ENCODE measurements at regions not wholly inside any gene's neighbourhood (a gene's known extent, or its start where the extent isn't known, plus 50 kb on each side); places are given as distances from the start of the nearest gene placed in this dataset.

DNA sequence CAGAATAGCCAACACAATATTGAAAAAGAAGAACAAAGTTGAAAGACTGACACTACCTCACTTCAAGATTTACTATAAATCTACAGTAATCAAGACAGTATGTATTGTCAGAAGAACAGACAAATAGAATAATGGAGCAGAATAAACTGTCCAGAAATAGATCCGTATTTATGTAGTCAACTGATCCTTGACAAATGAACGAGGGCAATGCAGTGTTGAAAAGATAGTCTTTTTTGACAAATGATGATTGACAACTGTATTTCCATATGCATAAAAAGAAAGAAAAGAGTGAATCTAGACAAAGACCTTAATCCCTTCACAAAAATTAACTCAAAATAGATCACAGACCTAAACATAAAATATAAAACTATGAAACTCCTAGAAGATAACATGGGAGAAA, 767.1 kb downstream of the KCNA4 start:
- Histone ChIP-seq H4K20me1 (ENCODE audit: insufficient read depth, low read length, poor library complexity, severe bottlenecking) (no peaks in the 10 kb centered on the region), H3K4me1 (ENCODE audit: insufficient read depth, low read length, poor library complexity, severe bottlenecking) (no peaks in the 10 kb centered on the region), H3K9me3 (ENCODE audit: insufficient read depth, low read depth, low read length) (no peaks in the 10 kb centered on the region), H3K4me3 (ENCODE audit: low read length, poor library complexity, severe bottlenecking) (no peak overlapping the region), H3K27me3 (ENCODE audit: insufficient read depth, low read length, poor library complexity, severe bottlenecking) (no peaks in the 10 kb centered on the region), H3K79me2 (ENCODE audit: insufficient read depth, low read length) (no peaks in the 10 kb centered on the region), H3F3A (ENCODE audit: low read depth) (no peaks in the 10 kb centered on the region), H2AFZ (ENCODE audit: low read length) (no peak overlapping the region), H3K36me3 (ENCODE audit: insufficient read depth, low read length) (no peaks in the 10 kb centered on the region), H3K4me2 (ENCODE audit: low read depth, low read length, poor library complexity, severe bottlenecking) (no peak overlapping the region), H3K9me2 (replicated peaks; ENCODE audit: low read depth, low read length) (no peaks in the 10 kb centered on the region), H3K9ac (ENCODE audit: low read depth, low read length, poor library complexity, severe bottlenecking) (no peak overlapping the region)
- TF ChIP-seq, protein P1, sequence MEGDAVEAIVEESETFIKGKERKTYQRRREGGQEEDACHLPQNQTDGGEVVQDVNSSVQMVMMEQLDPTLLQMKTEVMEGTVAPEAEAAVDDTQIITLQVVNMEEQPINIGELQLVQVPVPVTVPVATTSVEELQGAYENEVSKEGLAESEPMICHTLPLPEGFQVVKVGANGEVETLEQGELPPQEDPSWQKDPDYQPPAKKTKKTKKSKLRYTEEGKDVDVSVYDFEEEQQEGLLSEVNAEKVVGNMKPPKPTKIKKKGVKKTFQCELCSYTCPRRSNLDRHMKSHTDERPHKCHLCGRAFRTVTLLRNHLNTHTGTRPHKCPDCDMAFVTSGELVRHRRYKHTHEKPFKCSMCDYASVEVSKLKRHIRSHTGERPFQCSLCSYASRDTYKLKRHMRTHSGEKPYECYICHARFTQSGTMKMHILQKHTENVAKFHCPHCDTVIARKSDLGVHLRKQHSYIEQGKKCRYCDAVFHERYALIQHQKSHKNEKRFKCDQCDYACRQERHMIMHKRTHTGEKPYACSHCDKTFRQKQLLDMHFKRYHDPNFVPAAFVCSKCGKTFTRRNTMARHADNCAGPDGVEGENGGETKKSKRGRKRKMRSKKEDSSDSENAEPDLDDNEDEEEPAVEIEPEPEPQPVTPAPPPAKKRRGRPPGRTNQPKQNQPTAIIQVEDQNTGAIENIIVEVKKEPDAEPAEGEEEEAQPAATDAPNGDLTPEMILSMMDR (conservative IDR thresholded peaks at IDR 0.05; ENCODE audit: low read length) = no peak
- TF ChIP-seq EZH2phosphoT487 (IDR thresholded peaks at IDR 0.05; ENCODE audit: borderline replicate concordance) = no peak

DNA sequence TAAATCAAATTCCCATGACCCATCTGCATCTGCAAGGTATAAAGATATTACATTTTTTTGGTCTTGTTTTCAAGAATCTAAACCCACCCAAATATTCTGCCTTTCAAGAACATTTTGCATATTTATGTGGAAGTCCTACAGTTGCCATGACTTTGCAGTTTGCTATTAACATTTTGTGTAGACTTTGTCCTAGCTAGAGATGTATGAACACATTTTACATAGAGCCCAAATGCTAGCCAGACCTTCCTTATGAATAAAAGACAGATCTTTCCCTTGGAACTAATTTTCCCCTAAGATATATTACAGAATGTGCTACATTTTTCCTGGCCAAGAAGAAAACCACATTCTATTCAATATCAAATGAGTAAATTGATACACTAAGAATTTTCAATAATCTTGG, 772.5 kb downstream of the KCNA4 start:
- Histone ChIP-seq H3K4me1 (ENCODE audit: insufficient read depth, low read length, poor library complexity, severe bottlenecking) (no peaks in the 10 kb centered on the region), H3K4me2 (ENCODE audit: low read depth, low read length, poor library complexity, severe bottlenecking) (no peak overlapping the region), H2AFZ (ENCODE audit: low read length) (no peak overlapping the region), H4K20me1 (ENCODE audit: insufficient read depth, low read length, poor library complexity, severe bottlenecking) (no peaks in the 10 kb centered on the region), H3K79me2 (ENCODE audit: insufficient read depth, low read length) (no peaks in the 10 kb centered on the region), H3K9me3 (ENCODE audit: insufficient read depth, low read depth, low read length) (no peaks in the 10 kb centered on the region), H3K9me2 (replicated peaks; ENCODE audit: low read depth, low read length) (no peaks in the 10 kb centered on the region), H3K36me3 (ENCODE audit: insufficient read depth, low read length) (no peaks in the 10 kb centered on the region), H3K4me3 (ENCODE audit: low read length, poor library complexity, severe bottlenecking) (no peak overlapping the region), H3K27me3 (ENCODE audit: insufficient read depth, low read length, poor library complexity, severe bottlenecking) (no peaks in the 10 kb centered on the region), H3F3A (ENCODE audit: low read depth) (no peaks in the 10 kb centered on the region), H3K9ac (ENCODE audit: low read depth, low read length, poor library complexity, severe bottlenecking) (no peak overlapping the region)
- TF ChIP-seq, protein P1 (conservative IDR thresholded peaks at IDR 0.05; ENCODE audit: low read length) = no peak
- TF ChIP-seq EZH2phosphoT487 (IDR thresholded peaks at IDR 0.05; ENCODE audit: borderline replicate concordance) = no peak

DNA sequence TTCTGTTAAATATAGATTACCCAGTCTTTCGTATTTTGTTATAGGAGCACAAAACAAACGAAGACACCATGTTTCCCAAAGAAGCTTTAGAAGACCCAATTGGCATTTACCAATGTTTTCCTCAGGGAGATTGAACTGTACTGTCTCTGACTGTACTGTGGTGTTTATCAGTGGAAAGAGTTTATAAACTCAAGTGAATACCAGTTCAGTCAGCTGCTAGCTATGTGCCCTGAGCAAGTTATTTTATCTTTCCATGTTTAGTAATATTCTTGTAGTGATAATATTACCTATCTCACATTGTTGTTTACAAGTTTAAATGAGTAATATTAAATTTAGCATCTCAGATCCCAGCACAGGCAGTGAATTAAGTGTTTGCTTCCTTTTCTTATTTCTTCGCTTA, 773.2 kb downstream of the KCNA4 start:
- Histone ChIP-seq H3K9me2 (replicated peaks; ENCODE audit: low read depth, low read length) (no peaks in the 10 kb centered on the region), H3K79me2 (ENCODE audit: insufficient read depth, low read length) (no peaks in the 10 kb centered on the region), H3K27me3 (ENCODE audit: insufficient read depth, low read length, poor library complexity, severe bottlenecking) (no peaks in the 10 kb centered on the region), H3K4me1 (ENCODE audit: insufficient read depth, low read length, poor library complexity, severe bottlenecking) (no peaks in the 10 kb centered on the region), H3F3A (ENCODE audit: low read depth) (no peaks in the 10 kb centered on the region), H3K36me3 (ENCODE audit: insufficient read depth, low read length) (no peaks in the 10 kb centered on the region), H3K9ac (ENCODE audit: low read depth, low read length, poor library complexity, severe bottlenecking) (no peak overlapping the region), H4K20me1 (ENCODE audit: insufficient read depth, low read length, poor library complexity, severe bottlenecking) (no peaks in the 10 kb centered on the region), H3K4me2 (ENCODE audit: low read depth, low read length, poor library complexity, severe bottlenecking) (no peak overlapping the region), H3K4me3 (ENCODE audit: low read length, poor library complexity, severe bottlenecking) (no peak overlapping the region), H2AFZ (ENCODE audit: low read length) (no peak overlapping the region), H3K9me3 (ENCODE audit: insufficient read depth, low read depth, low read length) (no peaks in the 10 kb centered on the region)
- TF ChIP-seq, protein P1 (conservative IDR thresholded peaks at IDR 0.05; ENCODE audit: low read length) = no peak
- no peak for TF ChIP-seq EZH2phosphoT487 (IDR thresholded peaks at IDR 0.05; ENCODE audit: borderline replicate concordance)

All from Loucy (cell line).